ENCODE measurements at regions not wholly inside any gene's neighbourhood (a gene's known extent, or its start where the extent isn't known, plus 50 kb on each side); places are given as distances from the start of the nearest gene placed in this dataset.
A peak's percentile ranks its signal among the peaks of the same experiment; 100 is the strongest.

GRCh38 chr1:163807331-163808049 is 485.7 kb downstream of the NUF2 start:
- TF ChIP-seq CTCF (IDR thresholded peaks at IDR 0.05; ENCODE audit: control insufficient read depth, extremely low read depth, insufficient read depth) = no peak

GRCh38 chr1:163813251-163813650 is 491.5 kb downstream of the NUF2 start:
- DNase-seq (ENCODE audit: low read depth) = no peak
- no peak overlapping the region for H3K4me3 ChIP-seq (ENCODE audit: low read depth, low read length)
- no peak for TF ChIP-seq CTCF (IDR thresholded peaks at IDR 0.05; ENCODE audit: control insufficient read depth, extremely low read depth, insufficient read depth)

More at GRCh38 chr1:163807331-163808049, 485.7 kb downstream of the NUF2 start:
- no peak overlapping the region for H3K4me3 ChIP-seq (ENCODE audit: low read depth, low read length)
- no peak for DNase-seq (ENCODE audit: low read depth)

GRCh38 chr1:163820226-163820625 is 498.5 kb downstream of the NUF2 start:
- no peak overlapping the region for H3K4me3 ChIP-seq (ENCODE audit: low read depth, low read length)
- TF ChIP-seq CTCF (IDR thresholded peaks at IDR 0.05; ENCODE audit: control insufficient read depth, extremely low read depth, insufficient read depth) = no peak
- DNase-seq (ENCODE audit: low read depth) = no peak

- H3K4me3 ChIP-seq (ENCODE audit: low read depth, low read length) = no peak overlapping the region
- TF ChIP-seq CTCF (IDR thresholded peaks at IDR 0.05; ENCODE audit: control insufficient read depth, extremely low read depth, insufficient read depth) = peak; percentile 27; the same call in 1 of the 2 replicates
- no peak for DNase-seq (ENCODE audit: low read depth)
These were observed 499.0 kb downstream of the NUF2 start for GRCh38 chr1:163820766-163821165.

- no peak overlapping the region for H3K4me3 ChIP-seq (ENCODE audit: low read depth, low read length)
- TF ChIP-seq CTCF (IDR thresholded peaks at IDR 0.05; ENCODE audit: control insufficient read depth, extremely low read depth, insufficient read depth) = no peak
- no peak for DNase-seq (ENCODE audit: low read depth)
These were observed 499.9 kb downstream of the NUF2 start for GRCh38 chr1:163821679-163822078.

GRCh38 chr1:163823017-163823416 is 501.3 kb downstream of the NUF2 start:
- DNase-seq (ENCODE audit: low read depth) = no peak
- TF ChIP-seq CTCF (IDR thresholded peaks at IDR 0.05; ENCODE audit: control insufficient read depth, extremely low read depth, insufficient read depth) = no peak
- no peak overlapping the region for H3K4me3 ChIP-seq (ENCODE audit: low read depth, low read length)

GRCh38 chr1:163824006-163824405 is 502.3 kb downstream of the NUF2 start:
- no peak overlapping the region for H3K4me3 ChIP-seq (ENCODE audit: low read depth, low read length)
- no peak for TF ChIP-seq CTCF (IDR thresholded peaks at IDR 0.05; ENCODE audit: control insufficient read depth, extremely low read depth, insufficient read depth)
- no peak for DNase-seq (ENCODE audit: low read depth)
